ENCODE measurements at regions not wholly inside any gene's neighbourhood (a gene's known extent, or its start where the extent isn't known, plus 50 kb on each side); places are given as distances from the start of the nearest gene placed in this dataset.

- peak; percentile 20 to 55 for DNase-seq (ENCODE audit: extremely low read depth in 1 of 2, low read depth in 1 of 2)
Measured at GRCh38 chr20:63101781-63102720, 95.3 kb upstream of the BHLHE23 start.

GRCh38 chr20:63100926-63101699 is 94.3 kb upstream of the BHLHE23 start:
- no peak for DNase-seq (ENCODE audit: extremely low read depth in 1 of 2, low read depth in 1 of 2)

- DNase-seq (ENCODE audit: extremely low read depth in 1 of 2, low read depth in 1 of 2), result no peak
Measured at GRCh38 chr20:63100174-63100925, 93.6 kb upstream of the BHLHE23 start.

GRCh38 chr20:63099456-63100173 is 92.9 kb upstream of the BHLHE23 start:
- DNase-seq (ENCODE audit: extremely low read depth in 1 of 2, low read depth in 1 of 2), result no peak

- no peak for DNase-seq (ENCODE audit: extremely low read depth in 1 of 2, low read depth in 1 of 2)
Measured at GRCh38 chr20:63098195-63098810, 91.5 kb upstream of the BHLHE23 start.

- no peak for DNase-seq (ENCODE audit: extremely low read depth in 1 of 2, low read depth in 1 of 2)
Measured at GRCh38 chr20:63097336-63097831, 90.6 kb upstream of the BHLHE23 start.

GRCh38 chr20:63096681-63097335 is 90.0 kb upstream of the BHLHE23 start:
- DNase-seq (ENCODE audit: extremely low read depth in 1 of 2, low read depth in 1 of 2), result no peak

- no peak for DNase-seq (ENCODE audit: extremely low read depth in 1 of 2, low read depth in 1 of 2)
Measured at GRCh38 chr20:63095718-63096654, 89.2 kb upstream of the BHLHE23 start.

GRCh38 chr20:63094767-63095499 is 88.2 kb upstream of the BHLHE23 start:
- DNase-seq (ENCODE audit: extremely low read depth in 1 of 2, low read depth in 1 of 2), result no peak

- DNase-seq (ENCODE audit: extremely low read depth in 1 of 2, low read depth in 1 of 2), result no peak
Measured at GRCh38 chr20:63093966-63094766, 87.4 kb upstream of the BHLHE23 start.

GRCh38 chr20:63092660-63093215 is 86.0 kb upstream of the BHLHE23 start:
- DNase-seq (ENCODE audit: extremely low read depth in 1 of 2, low read depth in 1 of 2), result no peak

- no peak for DNase-seq (ENCODE audit: extremely low read depth in 1 of 2, low read depth in 1 of 2)
Measured at GRCh38 chr20:63091901-63092659, 85.3 kb upstream of the BHLHE23 start.

GRCh38 chr20:63090682-63091571 is 84.2 kb upstream of the BHLHE23 start:
- no peak for DNase-seq (ENCODE audit: extremely low read depth in 1 of 2, low read depth in 1 of 2)

GRCh38 chr20:63090052-63090451 is 83.3 kb upstream of the BHLHE23 start:
- no peak for DNase-seq (ENCODE audit: extremely low read depth in 1 of 2, low read depth in 1 of 2)
